ENCODE measurements at regions not wholly inside any gene's neighbourhood (a gene's known extent, or its start where the extent isn't known, plus 50 kb on each side); places are given as distances from the start of the nearest gene placed in this dataset.

GRCh38 chr17:71412803-71413202 is 708.0 kb upstream of the SOX9 start:
- Histone ChIP-seq H3K4me3 (replicated peaks in 1 of 3; ENCODE audit: insufficient read depth in 1 of 3, low read depth in 1 of 3, low read length in 3 of 3) (no peak overlapping the region), H4K20me1 (replicated peaks; ENCODE audit: control insufficient read depth, extremely low read depth, insufficient read depth, low read length) (no peaks in the 10 kb centered on the region), H3K9me1 (replicated peaks; ENCODE audit: control insufficient read depth, extremely low read depth, insufficient read depth, low read length) (no peaks in the 10 kb centered on the region), H3K27ac (ENCODE audit: insufficient read depth, low read depth, low read length) (no peak overlapping the region), H3K36me3 (ENCODE audit: control insufficient read depth in 2 of 2, extremely low read depth in 1 of 2, insufficient read depth in 2 of 2, low read length in 2 of 2) (no peaks in the 10 kb centered on the region), H3K9me3 (replicated peaks; ENCODE audit: control insufficient read depth, insufficient read depth, low read length) (peaks cover 3% of the 10 kb centered on the region), H2AFZ (ENCODE audit: low read depth, low read length) (no peak overlapping the region), H3K4me1 (ENCODE audit: control insufficient read depth, extremely low read depth, insufficient read depth, low read length) (no peaks in the 10 kb centered on the region), H3K27me3 (ENCODE audit: control insufficient read depth in 2 of 2, insufficient read depth in 2 of 2, low read length in 2 of 2) (no peaks in the 10 kb centered on the region), H3K9ac (replicated peaks; ENCODE audit: extremely low read depth, insufficient read depth, low read length) (no peak overlapping the region), H3K79me2 (ENCODE audit: control insufficient read depth, insufficient read depth, low read length) (no peaks in the 10 kb centered on the region), H3K4me2 (ENCODE audit: insufficient read depth, low read length) (no peak overlapping the region)
- dilution Hi-C loops (cut with MboI; ENCODE audit: extremely low pct_ligation_motif_present, low sequenced_read_pairs) (no loop called here), intact Hi-C loops (cut with micrococcal nuclease) (no loop called here)
- TF ChIP-seq FOS (IDR thresholded peaks at IDR 0.05; ENCODE audit: borderline replicate concordance, insufficient read depth, low read length), result no peak
- TF ChIP-seq, protein P1, sequence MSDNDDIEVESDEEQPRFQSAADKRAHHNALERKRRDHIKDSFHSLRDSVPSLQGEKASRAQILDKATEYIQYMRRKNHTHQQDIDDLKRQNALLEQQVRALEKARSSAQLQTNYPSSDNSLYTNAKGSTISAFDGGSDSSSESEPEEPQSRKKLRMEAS (IDR thresholded peaks at IDR 0.05; ENCODE audit: insufficient read depth, insufficient read length), result no peak
- no peak for FAIRE-seq
- no TSS peak for BruUV-seq (replicated peaks)
- no peak for DNase-seq (ENCODE audit: low read depth, low spot score)
- ChIA-PET CTCF (no interaction called here), POLR2A (no interaction called here)

GRCh38 chr17:71413935-71414334 is 706.9 kb upstream of the SOX9 start:
- Histone ChIP-seq H3K9me3 (replicated peaks; ENCODE audit: control insufficient read depth, insufficient read depth, low read length) (peaks cover 3% of the 10 kb centered on the region), H3K4me3 (replicated peaks in 1 of 3; ENCODE audit: insufficient read depth in 1 of 3, low read depth in 1 of 3, low read length in 3 of 3) (no peak overlapping the region), H3K4me1 (ENCODE audit: control insufficient read depth, extremely low read depth, insufficient read depth, low read length) (no peaks in the 10 kb centered on the region), H3K9ac (replicated peaks; ENCODE audit: extremely low read depth, insufficient read depth, low read length) (no peak overlapping the region), H3K27ac (ENCODE audit: insufficient read depth, low read depth, low read length) (no peak overlapping the region), H3K79me2 (ENCODE audit: control insufficient read depth, insufficient read depth, low read length) (no peaks in the 10 kb centered on the region), H3K4me2 (ENCODE audit: insufficient read depth, low read length) (no peak overlapping the region), H3K27me3 (ENCODE audit: control insufficient read depth in 2 of 2, insufficient read depth in 2 of 2, low read length in 2 of 2) (no peaks in the 10 kb centered on the region), H3K9me1 (replicated peaks; ENCODE audit: control insufficient read depth, extremely low read depth, insufficient read depth, low read length) (no peaks in the 10 kb centered on the region), H3K36me3 (ENCODE audit: control insufficient read depth in 2 of 2, extremely low read depth in 1 of 2, insufficient read depth in 2 of 2, low read length in 2 of 2) (no peaks in the 10 kb centered on the region), H2AFZ (ENCODE audit: low read depth, low read length) (no peak overlapping the region), H4K20me1 (replicated peaks; ENCODE audit: control insufficient read depth, extremely low read depth, insufficient read depth, low read length) (no peaks in the 10 kb centered on the region)
- dilution Hi-C loops (cut with MboI; ENCODE audit: extremely low pct_ligation_motif_present, low sequenced_read_pairs) (no loop called here), intact Hi-C loops (cut with micrococcal nuclease) (no loop called here)
- DNase-seq (ENCODE audit: low read depth, low spot score) (no peak), FAIRE-seq (no peak)
- ChIA-PET POLR2A (no interaction called here), CTCF (no interaction called here)
- TF ChIP-seq FOS (IDR thresholded peaks at IDR 0.05; ENCODE audit: borderline replicate concordance, insufficient read depth, low read length), result no peak
- TF ChIP-seq CTCF (IDR thresholded peaks at IDR 0.05; ENCODE audit: extremely low read depth in 1 of 2, insufficient read depth in 1 of 2, low read depth in 1 of 2, low read length in 2 of 2), result no peak
- TF ChIP-seq POLR2A (IDR thresholded peaks at IDR 0.05; ENCODE audit: low read depth, low read length), result no peak
- no peak for TF ChIP-seq EZH2 (IDR thresholded peaks at IDR 0.05; ENCODE audit: borderline replicate concordance, low read depth, low read length, severe bottlenecking)
- no TSS peak for BruUV-seq (replicated peaks)

Data from endothelial cell of umbilical vein (primary cell).